Neural crest cell (in vitro differentiated cells): ENCODE measurements at regions not wholly inside any gene's neighbourhood (a gene's known extent, or its start where the extent isn't known, plus 50 kb on each side); places are given as distances from the start of the nearest gene placed in this dataset.

ENCODE experiments used
- DNase-seq: peaks from one replicate; pipeline ENCODE4 v3.0.0; 2021; ENCODE audit warnings: low read depth, mixed read lengths, low spot score
- H3K27ac Mint-ChIP-seq: one replicate; pipeline ENCODE4 v1.8.0; 2021; ENCODE audit warnings: mild to moderate bottlenecking, mixed read lengths; ENCODE audit not compliant: unreplicated experiment
- H3K27me3 Mint-ChIP-seq: 2 replicates; pipeline ENCODE4 v1.8.0; 2021; ENCODE audit warnings: low read depth, mild to moderate bottlenecking, mixed read lengths
- H3K36me3 Mint-ChIP-seq: 2 replicates; pipeline ENCODE4 v1.8.0; 2021; ENCODE audit warnings: low read depth, mild to moderate bottlenecking, mixed read lengths
- H3K4me1 Mint-ChIP-seq: 2 replicates; pipeline ENCODE4 v1.8.0; 2021; ENCODE audit warnings: mixed read lengths
- H3K4me3 Mint-ChIP-seq: one replicate; pipeline ENCODE4 v1.8.0; 2021; ENCODE audit warnings: mild to moderate bottlenecking, mixed read lengths
- H3K9me3 Mint-ChIP-seq: 2 replicates; pipeline ENCODE4 v1.8.0; 2021; ENCODE audit warnings: mixed read lengths
- TF ChIP-seq, protein P1 (sequence below): fragments of 200-600 bp; sonication (generic); conservative IDR thresholded peaks from 2 replicates; pipeline ENCODE4 v1.5.0; 2021; ENCODE audit warnings: antibody characterized with exemption, mild to moderate bottlenecking

DNA sequence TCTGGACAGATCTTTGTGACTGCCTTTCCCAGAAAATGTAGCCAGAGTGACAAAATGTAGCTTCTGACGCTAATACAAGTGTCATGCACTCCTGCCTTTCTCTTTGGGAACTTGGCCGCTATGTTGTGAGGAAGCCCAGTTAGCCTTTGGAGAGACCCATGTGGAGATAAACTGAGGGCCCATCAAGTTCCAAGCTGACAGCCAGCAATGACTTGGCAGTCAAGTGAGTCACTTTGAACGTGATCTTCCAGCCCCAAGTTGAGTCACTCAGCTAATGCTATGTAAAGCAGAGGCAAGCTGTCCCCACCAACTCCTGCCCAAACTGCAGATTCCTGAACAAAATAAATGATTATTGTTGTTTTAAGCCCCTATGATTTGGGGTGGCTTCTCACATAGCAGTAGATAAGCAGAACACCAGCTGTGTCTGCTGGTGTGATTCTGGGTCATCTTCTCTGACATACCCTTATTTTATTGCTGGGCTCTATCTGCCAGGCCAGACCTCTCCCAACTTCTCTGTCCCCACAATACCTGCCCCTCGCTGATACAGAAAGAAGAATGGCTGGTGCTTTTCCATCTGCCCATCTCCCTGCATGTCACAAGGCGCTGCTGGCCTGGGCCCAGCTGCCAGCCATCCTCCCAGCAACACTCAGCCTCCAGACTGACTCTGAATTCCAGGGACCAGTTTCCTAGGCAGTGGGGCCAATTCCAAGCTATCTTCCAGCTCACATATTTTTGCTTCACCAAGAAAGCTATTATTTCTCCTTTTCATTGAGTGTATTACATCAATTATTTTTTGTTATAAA is 274.8 kb downstream of the LRFN2 start:
- no peaks in the 10 kb centered on the region for H3K9me3 Mint-ChIP-seq
- H3K36me3 Mint-ChIP-seq = no peaks in the 10 kb centered on the region
- TF ChIP-seq, protein P1, sequence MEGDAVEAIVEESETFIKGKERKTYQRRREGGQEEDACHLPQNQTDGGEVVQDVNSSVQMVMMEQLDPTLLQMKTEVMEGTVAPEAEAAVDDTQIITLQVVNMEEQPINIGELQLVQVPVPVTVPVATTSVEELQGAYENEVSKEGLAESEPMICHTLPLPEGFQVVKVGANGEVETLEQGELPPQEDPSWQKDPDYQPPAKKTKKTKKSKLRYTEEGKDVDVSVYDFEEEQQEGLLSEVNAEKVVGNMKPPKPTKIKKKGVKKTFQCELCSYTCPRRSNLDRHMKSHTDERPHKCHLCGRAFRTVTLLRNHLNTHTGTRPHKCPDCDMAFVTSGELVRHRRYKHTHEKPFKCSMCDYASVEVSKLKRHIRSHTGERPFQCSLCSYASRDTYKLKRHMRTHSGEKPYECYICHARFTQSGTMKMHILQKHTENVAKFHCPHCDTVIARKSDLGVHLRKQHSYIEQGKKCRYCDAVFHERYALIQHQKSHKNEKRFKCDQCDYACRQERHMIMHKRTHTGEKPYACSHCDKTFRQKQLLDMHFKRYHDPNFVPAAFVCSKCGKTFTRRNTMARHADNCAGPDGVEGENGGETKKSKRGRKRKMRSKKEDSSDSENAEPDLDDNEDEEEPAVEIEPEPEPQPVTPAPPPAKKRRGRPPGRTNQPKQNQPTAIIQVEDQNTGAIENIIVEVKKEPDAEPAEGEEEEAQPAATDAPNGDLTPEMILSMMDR = no peak
- DNase-seq = no peak
- peaks cover 7% of the 10 kb centered on the region for H3K27me3 Mint-ChIP-seq
- H3K4me3 Mint-ChIP-seq = no peak overlapping the region
- H3K4me1 Mint-ChIP-seq = no peaks in the 10 kb centered on the region
- no peak overlapping the region for H3K27ac Mint-ChIP-seq

GRCh38 chr6:40308533-40309306 is 278.4 kb downstream of the LRFN2 start:
- no peaks in the 10 kb centered on the region for H3K4me1 Mint-ChIP-seq
- TF ChIP-seq, protein P1 = peak; percentile 92
- H3K27me3 Mint-ChIP-seq = peaks cover 2% of the 10 kb centered on the region
- peaks cover 9% of the 10 kb centered on the region for H3K9me3 Mint-ChIP-seq
- H3K27ac Mint-ChIP-seq = no peak overlapping the region
- no peak overlapping the region for H3K4me3 Mint-ChIP-seq
- no peaks in the 10 kb centered on the region for H3K36me3 Mint-ChIP-seq
- peak; percentile 88 for DNase-seq

GRCh38 chr6:40307712-40308111 is 279.5 kb downstream of the LRFN2 start:
- no peak overlapping the region for H3K4me3 Mint-ChIP-seq
- H3K4me1 Mint-ChIP-seq = no peaks in the 10 kb centered on the region
- no peak for DNase-seq
- H3K27me3 Mint-ChIP-seq = peaks cover 2% of the 10 kb centered on the region
- TF ChIP-seq, protein P1 = no peak
- H3K9me3 Mint-ChIP-seq = peaks cover 9% of the 10 kb centered on the region
- H3K36me3 Mint-ChIP-seq = no peaks in the 10 kb centered on the region
- H3K27ac Mint-ChIP-seq = no peak overlapping the region

DNA sequence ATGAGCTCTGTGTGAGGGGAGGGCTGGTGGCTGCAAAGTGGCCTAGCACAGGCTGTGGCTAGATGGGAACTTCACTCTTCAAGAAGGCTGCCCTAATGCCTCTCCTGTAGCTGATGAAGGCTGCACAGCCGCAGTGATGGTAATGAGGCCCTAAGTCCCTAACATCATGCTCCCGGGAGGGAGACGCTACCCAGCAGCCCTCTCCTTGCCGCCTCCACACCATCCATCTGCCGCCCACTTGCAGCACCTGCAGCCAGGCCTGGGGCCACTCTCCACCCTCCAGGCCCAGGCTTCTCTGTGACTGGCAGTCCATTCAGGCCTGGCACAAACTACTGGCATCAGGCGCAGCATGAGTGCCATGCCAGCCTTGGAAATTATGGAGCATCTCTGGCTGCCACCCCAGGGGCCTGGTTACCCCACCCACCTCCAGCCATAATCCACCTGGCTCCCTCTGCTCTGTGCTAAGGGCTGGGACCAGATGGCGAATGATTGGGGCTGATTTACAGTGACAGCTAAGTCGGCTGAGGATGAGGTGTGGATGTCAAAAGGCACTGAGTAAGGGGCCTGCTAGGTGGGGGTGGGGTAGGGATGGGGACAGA is 284.2 kb downstream of the LRFN2 start:
- no peaks in the 10 kb centered on the region for H3K27me3 Mint-ChIP-seq
- TF ChIP-seq, protein P1 = no peak
- no peaks in the 10 kb centered on the region for H3K4me1 Mint-ChIP-seq
- no peak for DNase-seq
- H3K27ac Mint-ChIP-seq = no peak overlapping the region
- no peak overlapping the region for H3K4me3 Mint-ChIP-seq
- no peaks in the 10 kb centered on the region for H3K36me3 Mint-ChIP-seq
- H3K9me3 Mint-ChIP-seq = peaks cover 9% of the 10 kb centered on the region

GRCh38 chr6:40299681-40300080 is 287.5 kb downstream of the LRFN2 start:
- H3K9me3 Mint-ChIP-seq = peaks cover 4% of the 10 kb centered on the region
- DNase-seq = no peak
- TF ChIP-seq, protein P1 = no peak
- no peaks in the 10 kb centered on the region for H3K4me1 Mint-ChIP-seq
- no peak overlapping the region for H3K4me3 Mint-ChIP-seq
- no peaks in the 10 kb centered on the region for H3K27me3 Mint-ChIP-seq
- no peaks in the 10 kb centered on the region for H3K36me3 Mint-ChIP-seq
- peak overlapping the region; percentile 72 for H3K27ac Mint-ChIP-seq
